HG03575 (cell line): ENCODE measurements at regions not wholly inside any gene's neighbourhood (a gene's known extent, or its start where the extent isn't known, plus 50 kb on each side); places are given as distances from the start of the nearest gene placed in this dataset.
"Not testable (repeated sequence)": the region's sequence is repeated elsewhere in the genome, so short reads cannot be mapped to it uniquely, and the experiment has no call there.

ENCODE experiments used
- ATAC-seq: cut with Tn5 transposase; IDR thresholded peaks from one replicate; pipeline ENCODE4 v1.9.1; 2021; ENCODE audit not compliant: unreplicated experiment, insufficient number of reproducible peaks, low FRiP score; ENCODE audit errors: extremely low read depth

- no peak for ATAC-seq
These were observed 130.1 kb upstream of the EGR2 start for GRCh38 chr10:62946278-62946677.

DNA sequence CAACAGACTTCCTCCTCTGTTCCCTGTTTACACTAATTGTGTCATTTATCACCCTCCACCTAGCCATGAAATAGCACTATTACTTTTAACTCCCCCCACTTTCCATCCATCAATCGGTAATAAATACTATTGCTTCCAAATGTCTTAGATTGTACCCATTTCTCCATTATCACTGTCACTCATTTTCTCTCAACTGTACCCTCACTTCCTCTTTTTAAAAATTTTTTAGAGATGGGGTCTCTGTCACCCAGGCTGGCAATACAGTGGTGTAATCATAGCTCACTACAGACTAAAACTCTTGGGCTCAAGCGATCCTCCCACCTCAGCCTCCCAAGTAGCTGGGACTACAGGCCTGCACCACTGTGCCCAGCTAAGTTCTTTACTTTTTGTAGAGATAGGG lies 123.5 kb upstream of the EGR2 start:
- no peak for ATAC-seq

GRCh38 chr10:62938672-62939071 lies 122.5 kb upstream of the EGR2 start:
- ATAC-seq = no peak

GRCh38 chr10:62937674-62938073 lies 121.5 kb upstream of the EGR2 start:
- ATAC-seq = no peak

- no peak for ATAC-seq
These were observed 118.9 kb upstream of the EGR2 start for GRCh38 chr10:62935022-62935421.

DNA sequence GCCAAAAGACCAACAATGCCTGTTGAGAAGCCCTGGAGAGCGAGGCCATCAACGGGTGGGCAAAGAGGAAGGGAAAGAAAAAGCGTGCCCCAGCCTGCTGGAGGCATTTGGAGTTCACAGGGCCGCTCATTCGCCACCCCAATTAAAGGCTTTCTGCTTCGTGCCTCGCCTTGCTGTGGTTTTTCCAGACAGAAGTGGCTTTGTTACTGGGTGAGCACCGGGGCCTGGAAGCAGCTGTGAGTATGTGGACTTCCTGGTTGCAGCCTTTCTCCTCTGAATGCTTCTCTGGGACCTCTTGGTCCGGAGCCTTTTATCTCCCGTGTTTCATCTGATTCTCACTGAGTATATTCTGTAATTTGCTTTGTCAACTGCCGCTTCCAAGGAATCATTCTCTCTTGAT lies 118.1 kb upstream of the EGR2 start:
- ATAC-seq = no peak

DNA sequence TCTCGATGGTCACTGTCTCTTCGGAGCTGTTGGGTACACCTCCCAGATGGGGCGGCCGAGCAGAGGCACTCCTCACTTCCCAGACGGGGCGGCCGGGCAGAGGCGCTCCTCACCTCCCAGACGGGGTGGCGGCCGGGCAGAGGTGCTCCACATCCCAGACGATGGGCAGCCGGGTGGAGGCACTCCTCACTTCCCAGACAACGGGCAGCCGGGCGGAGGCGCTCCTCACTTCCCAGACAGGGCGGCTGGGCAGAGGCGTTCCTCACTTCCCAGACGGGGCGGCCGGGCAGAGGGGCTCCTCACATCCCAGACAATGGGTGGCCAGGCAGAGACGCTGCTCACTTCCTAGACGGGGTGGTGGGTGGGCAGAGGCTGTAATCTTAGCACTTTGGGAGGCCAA lies 112.6 kb upstream of the EGR2 start:
- not testable (repeated sequence) for ATAC-seq

DNA sequence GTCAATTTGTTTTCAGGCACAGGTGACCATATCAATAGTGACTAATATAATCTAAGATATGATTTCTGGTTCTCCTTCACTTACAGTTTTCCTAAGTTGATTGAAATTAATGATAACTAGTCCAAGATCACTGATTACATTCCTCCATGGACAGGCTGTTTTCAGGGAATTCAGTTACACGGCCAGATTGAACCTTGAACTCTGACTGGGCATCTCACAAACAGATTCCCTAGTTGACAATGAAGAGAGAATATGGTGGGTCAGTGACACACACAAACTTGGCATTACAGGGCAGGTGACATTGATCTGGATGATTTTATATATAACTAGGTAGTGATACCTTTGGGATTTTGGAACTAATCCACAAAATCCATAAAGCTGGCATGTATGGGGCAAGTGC lies 110.2 kb upstream of the EGR2 start:
- ATAC-seq = no peak

- no peak for ATAC-seq
These were observed 108.2 kb upstream of the EGR2 start for GRCh38 chr10:62924344-62924748.

DNA sequence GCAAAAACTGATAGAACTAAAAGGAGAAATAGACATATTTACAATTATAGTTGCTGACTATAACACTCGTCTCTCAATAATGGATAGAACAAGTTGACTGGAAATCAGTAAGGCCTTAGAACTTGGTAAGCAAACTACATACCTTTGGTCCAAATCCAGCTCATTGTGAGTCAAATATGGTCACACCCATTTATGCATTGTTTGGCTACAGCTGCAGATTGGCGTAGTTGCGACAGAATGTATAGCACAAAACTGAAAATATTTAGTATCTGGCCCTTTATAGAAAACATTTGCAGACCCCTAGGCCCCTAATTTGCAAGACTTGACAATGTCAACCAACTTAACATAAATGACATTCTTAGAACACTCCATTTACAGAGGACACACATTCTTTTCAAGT lies 103.6 kb upstream of the EGR2 start:
- no peak for ATAC-seq

DNA sequence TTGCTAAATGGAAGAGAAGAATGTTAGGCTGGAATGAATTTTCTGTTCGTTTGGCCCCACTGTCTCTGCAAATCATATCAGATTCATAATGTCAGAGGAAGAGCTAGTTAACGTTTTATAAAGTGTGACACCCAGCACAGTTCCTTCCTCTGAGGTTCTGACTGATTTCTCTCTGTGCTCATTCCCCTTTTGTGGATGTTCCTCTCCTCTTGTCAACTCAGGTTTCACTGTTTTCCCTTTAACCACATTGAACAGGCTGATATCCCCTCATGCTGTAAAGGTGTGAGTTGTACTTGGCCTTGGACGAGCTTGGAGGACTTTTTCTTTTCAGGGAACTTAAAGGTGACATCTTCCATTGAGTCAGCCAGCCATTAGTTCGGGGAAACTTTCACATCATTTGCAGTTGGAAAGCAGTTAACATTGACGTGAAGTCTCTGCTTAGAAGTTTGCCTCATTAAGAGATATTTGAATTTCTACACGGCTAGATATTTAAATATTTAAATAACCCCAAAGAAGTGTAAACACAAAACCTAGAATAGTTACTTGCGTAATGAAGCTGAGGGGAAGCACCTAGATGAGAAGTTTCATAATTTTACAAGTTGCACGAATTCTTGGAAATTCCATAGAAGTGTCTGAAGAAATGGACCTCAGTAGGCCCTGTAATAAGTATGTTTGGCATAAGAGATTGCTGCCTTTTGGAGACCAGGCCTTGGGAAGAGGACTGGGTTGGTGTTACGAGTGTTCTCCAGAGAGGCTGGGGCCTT lies 101.5 kb upstream of the EGR2 start:
- ATAC-seq = no peak

DNA sequence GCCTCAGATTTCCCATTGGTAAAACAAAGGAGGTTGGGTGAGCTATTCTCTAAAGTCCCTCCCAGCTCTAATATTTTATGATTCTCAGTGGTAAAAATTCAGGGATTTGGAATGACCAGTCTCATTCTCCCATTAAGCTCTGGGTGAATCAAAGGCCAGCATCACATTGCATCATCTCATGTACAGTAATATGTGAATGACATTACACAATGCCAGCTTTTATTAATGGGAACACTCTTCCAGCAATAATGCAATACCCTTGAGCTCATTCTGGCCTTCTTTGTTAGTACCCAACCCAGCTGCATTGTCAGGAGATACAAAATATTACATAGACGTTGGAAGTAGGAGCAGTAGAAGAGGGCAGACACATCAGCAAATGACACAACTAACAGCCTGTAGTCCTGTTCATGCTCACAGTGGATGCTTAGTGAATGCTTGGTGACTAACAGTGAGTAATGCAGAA lies 100.0 kb upstream of the EGR2 start:
- no peak for ATAC-seq

DNA sequence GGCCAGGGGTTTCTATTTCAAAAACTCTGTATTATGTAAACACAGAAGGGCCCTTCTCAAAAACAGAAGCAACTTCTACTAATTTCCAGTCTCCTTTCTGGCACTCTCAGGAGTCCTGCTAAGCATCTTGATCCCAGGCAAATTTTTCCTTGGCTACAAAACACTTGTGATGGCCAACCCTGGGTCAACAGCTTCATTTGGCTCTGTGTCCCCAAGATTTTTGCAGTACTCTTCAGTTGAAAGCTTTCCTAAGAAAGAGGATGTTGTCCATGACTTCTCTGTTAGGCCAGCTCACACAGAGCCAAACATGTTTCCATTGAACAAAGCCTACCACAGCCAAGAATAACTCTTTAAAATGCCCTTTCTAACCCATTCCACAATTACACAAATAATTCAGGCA lies 99.0 kb upstream of the EGR2 start:
- ATAC-seq = no peak

GRCh38 chr10:62912086-62912485 lies 95.9 kb upstream of the EGR2 start:
- no peak for ATAC-seq

DNA sequence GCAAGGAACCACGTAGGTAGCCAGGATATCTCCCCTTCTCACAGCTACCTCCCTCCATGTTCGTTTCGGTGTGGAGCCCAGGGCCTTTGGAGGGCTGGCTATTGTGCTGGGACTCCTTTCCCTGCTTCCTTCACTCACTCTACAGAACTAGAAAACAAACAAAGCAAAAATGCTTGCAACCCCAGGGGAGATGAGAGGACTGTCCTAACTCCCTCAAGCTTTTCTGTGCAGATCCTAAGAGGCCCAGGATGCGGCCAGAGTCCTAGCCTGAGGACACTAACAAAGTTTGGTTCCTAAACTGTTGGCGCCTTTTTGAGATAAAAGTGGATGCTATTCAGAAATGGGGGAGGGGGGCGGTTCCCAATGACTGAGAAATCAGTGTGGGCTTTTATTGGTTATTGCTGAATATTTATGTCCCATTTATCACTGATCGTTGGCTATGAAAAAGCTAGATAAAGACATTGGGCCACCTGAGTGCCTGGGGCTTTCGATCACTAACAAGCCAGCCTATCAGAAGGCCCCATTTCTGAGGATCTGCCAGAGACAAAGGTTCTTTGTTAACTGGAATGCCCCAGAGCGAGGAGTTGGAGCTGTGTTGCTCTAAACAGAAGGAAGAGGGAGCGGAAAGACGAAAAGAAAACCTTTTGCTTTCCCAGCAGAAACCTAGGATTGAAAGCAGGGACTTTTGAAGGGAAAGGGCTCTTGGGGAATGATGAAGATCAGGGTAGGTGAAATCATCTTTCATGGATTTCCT lies 95.2 kb upstream of the EGR2 start:
- no peak for ATAC-seq

GRCh38 chr10:62907470-62908212 lies 91.5 kb upstream of the EGR2 start:
- ATAC-seq = peak; percentile 46

GRCh38 chr10:62904281-62904875 lies 88.2 kb upstream of the EGR2 start:
- no peak for ATAC-seq

GRCh38 chr10:62903828-62904227 lies 87.7 kb upstream of the EGR2 start:
- no peak for ATAC-seq

DNA sequence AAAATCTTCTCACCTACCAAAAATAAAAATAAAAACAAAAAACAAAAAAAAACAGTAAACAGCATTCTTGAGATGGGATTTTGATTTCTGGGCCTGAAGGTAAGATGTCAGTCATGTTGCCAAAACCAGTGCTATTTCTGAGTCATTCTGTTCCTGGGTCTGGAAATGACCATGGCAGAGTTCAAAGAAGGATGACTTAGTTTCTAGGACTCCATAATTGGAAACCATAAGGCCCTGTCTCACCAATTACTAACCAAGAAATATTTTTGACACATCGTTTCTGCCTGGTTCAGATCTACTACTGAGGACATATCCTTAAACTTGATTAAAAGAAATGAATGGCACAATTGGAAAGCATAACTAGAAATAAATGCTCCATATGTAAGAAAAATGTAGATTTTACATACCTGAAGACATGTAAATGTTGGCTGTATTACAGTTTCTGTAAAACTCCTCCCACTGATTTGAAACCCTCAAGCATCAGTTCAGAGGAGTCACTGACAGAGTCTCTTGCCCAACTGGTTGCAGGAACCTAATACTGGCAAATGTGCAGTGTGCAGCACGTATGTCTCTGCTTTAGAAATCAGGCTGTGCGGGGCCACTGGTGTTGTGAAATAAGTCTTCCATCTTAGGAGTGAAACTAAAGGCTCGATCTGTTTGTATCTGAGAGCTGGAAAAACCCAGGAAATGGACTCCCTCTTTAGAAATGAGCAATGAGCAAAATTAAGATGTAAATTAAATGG lies 84.8 kb upstream of the EGR2 start:
- no peak for ATAC-seq
